Nephron progenitor cell (in vitro differentiated cells): ENCODE measurements at regions not wholly inside any gene's neighbourhood (a gene's known extent, or its start where the extent isn't known, plus 50 kb on each side); places are given as distances from the start of the nearest gene placed in this dataset.
A peak's percentile ranks its signal among the peaks of the same experiment; 100 is the strongest.

Source experiments
- DNase-seq: peaks from one replicate; pipeline ENCODE4 v3.0.0; 2021
- H3K27ac Mint-ChIP-seq: 2 replicates; pipeline ENCODE4 v1.8.0; 2021; ENCODE audit warnings: mild to moderate bottlenecking, moderate library complexity, mixed read lengths
- H3K27me3 Mint-ChIP-seq: 2 replicates; pipeline ENCODE4 v1.8.0; 2021; ENCODE audit warnings: mild to moderate bottlenecking, low read depth, mixed read lengths; ENCODE audit not compliant: poor library complexity
- H3K36me3 Mint-ChIP-seq: 2 replicates; pipeline ENCODE4 v1.8.0; 2021; ENCODE audit warnings: low read depth, mixed read lengths
- H3K4me1 Mint-ChIP-seq: 2 replicates; pipeline ENCODE4 v1.8.0; 2021; ENCODE audit warnings: mixed read lengths
- H3K4me3 Mint-ChIP-seq: 2 replicates; pipeline ENCODE4 v1.8.0; 2021; ENCODE audit warnings: mild to moderate bottlenecking, moderate library complexity, mixed read lengths
- H3K9me3 Mint-ChIP-seq: 2 replicates; pipeline ENCODE4 v1.8.0; 2021; ENCODE audit warnings: mild to moderate bottlenecking, moderate library complexity, mixed read lengths
- TF ChIP-seq, protein P1 (sequence below): fragments of 200-600 bp; sonication (generic); IDR thresholded peaks from 2 replicates; pipeline ENCODE4 v1.5.0; 2021; ENCODE audit warnings: antibody characterized with exemption

DNA sequence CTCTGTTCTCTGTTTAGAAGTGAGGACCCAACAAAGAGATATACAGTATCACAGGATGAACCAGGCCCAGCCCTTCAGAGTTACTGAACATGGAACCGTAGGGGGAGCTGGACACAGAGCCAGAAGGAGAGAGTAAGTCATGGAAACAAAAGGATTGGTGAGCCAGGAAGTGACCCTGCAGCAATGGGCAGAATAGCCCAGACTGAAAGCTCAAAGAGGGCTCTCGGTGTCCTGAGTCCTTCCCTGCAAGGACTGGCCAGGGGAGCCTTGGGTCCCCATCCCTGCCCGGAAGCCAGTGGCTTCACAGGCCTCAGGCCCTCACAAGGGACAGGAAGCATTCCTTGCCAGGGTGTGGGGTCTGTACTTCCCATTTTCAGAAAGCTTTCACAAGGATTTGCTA is 150.6 kb downstream of the SPATA19 start:
- Mint-ChIP-seq H3K27ac (no peak overlapping the region), H3K4me3 (no peak overlapping the region), H3K4me1 (no peaks in the 10 kb centered on the region), H3K9me3 (no peaks in the 10 kb centered on the region), H3K27me3 (peaks cover 3% of the 10 kb centered on the region), H3K36me3 (no peaks in the 10 kb centered on the region)
- TF ChIP-seq, protein P1, sequence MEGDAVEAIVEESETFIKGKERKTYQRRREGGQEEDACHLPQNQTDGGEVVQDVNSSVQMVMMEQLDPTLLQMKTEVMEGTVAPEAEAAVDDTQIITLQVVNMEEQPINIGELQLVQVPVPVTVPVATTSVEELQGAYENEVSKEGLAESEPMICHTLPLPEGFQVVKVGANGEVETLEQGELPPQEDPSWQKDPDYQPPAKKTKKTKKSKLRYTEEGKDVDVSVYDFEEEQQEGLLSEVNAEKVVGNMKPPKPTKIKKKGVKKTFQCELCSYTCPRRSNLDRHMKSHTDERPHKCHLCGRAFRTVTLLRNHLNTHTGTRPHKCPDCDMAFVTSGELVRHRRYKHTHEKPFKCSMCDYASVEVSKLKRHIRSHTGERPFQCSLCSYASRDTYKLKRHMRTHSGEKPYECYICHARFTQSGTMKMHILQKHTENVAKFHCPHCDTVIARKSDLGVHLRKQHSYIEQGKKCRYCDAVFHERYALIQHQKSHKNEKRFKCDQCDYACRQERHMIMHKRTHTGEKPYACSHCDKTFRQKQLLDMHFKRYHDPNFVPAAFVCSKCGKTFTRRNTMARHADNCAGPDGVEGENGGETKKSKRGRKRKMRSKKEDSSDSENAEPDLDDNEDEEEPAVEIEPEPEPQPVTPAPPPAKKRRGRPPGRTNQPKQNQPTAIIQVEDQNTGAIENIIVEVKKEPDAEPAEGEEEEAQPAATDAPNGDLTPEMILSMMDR: no peak
- no peak for DNase-seq

DNA sequence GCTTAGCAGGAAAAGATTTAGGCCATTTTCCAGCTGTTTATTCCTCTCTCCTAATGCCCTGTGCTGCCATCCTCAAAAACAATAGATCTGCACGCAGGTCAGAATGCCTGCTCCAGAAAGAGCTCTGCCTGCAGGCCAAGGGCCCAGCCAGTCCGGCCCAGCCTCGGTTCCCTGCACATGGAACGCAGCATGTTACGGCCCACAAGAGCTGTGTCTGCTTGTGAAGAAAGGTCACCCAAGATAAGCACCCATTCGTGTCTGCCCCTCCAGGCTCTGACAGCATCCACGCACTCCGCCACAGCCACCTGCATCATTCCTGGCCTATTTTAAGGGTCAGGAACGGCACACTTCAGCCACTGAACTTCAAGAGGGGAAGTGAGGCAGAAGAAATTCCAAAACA is 152.2 kb downstream of the SPATA19 start:
- H3K9me3 Mint-ChIP-seq: no peaks in the 10 kb centered on the region
- H3K4me3 Mint-ChIP-seq: no peak overlapping the region
- no peak for DNase-seq
- H3K4me1 Mint-ChIP-seq: no peaks in the 10 kb centered on the region
- H3K27ac Mint-ChIP-seq: no peak overlapping the region
- no peaks in the 10 kb centered on the region for H3K36me3 Mint-ChIP-seq
- TF ChIP-seq, protein P1: no peak
- H3K27me3 Mint-ChIP-seq: peaks cover 4% of the 10 kb centered on the region

DNA sequence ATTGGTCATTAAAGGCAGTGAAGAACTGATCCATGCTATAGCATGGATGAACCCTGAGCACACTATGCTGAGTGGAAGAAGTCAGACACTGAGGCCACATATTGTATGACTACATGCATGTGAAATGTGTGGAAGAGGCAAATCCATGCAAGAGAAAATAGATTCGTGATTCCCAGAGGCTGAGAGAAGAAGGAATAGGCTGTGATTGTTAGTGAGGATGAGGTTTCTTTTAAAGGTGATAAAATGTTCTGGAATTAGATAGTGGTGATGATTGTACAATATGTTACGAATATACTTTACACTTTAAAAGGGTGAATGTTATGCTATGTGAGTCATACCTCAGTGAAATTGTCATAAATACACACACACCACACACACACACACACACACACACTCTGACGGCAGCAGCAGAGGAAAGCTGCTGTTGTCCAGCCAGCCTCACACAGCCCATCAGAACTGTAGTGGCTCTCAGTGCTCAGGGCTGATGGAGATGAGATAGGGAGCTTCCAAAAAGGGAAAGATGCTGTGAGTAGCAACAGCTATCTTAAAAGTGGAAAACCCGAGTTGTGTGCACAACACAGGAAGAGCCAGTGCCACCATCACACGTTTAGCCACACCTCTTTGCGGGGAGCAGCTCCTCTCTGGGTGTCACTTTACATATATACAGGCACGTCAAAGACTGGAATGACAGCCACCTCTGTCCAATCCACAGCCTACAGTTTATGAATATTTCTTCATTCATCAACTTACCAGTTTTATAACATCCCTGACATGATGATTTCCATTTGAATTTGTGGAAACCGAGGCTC is 153.0 kb downstream of the SPATA19 start:
- no peak for DNase-seq
- H3K4me3 Mint-ChIP-seq: no peak overlapping the region

DNA sequence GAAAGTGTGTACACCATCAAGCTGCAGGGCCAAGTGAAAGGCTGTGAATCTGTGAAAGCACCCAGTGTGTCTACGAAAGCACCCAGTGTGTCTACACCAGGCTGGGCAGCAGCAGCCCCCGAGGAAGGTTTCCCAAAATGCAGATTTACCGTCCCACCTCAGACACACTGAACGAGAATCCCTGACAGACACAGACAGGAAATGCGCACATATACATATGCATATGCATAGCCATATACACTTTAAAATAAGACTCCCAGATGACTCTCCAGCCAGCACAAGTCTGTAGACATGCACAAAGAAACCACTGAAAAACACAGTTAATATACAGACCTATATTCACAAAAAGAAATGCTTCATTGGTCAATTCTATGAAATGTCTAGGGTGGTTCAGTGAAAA is 155.5 kb upstream of the OPCML start:
- Mint-ChIP-seq H3K4me1 (no peaks in the 10 kb centered on the region), H3K36me3 (no peaks in the 10 kb centered on the region), H3K27me3 (peaks cover 7% of the 10 kb centered on the region), H3K27ac (no peak overlapping the region), H3K4me3 (no peak overlapping the region), H3K9me3 (no peaks in the 10 kb centered on the region)
- DNase-seq: no peak
- TF ChIP-seq, protein P1: no peak

More for the DNA sequence above, 153.0 kb downstream of the SPATA19 start:
- H3K9me3 Mint-ChIP-seq: no peaks in the 10 kb centered on the region
- no peaks in the 10 kb centered on the region for H3K36me3 Mint-ChIP-seq
- TF ChIP-seq, protein P1: no peak
- H3K4me1 Mint-ChIP-seq: no peaks in the 10 kb centered on the region
- peaks cover 4% of the 10 kb centered on the region for H3K27me3 Mint-ChIP-seq
- no peak overlapping the region for H3K27ac Mint-ChIP-seq

DNA sequence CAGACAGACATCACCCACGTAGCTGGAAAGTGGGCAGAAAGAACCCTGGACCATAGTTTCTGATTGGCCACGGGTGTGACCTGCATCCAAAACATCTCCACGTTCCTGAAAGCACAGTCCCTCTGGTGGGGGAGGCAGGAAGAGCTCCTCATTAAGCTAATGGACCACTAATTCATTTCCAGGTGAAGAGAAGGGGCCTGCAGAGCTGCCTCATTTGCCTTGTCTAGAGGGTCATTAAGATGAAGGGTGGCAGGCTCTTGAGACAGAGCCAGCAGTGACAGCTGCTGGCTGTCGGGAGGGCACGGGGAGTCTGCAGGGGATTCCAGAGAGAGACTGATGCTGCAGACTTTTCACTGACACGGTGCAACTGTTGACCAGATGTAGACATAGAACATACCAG is 149.6 kb upstream of the OPCML start:
- Mint-ChIP-seq H3K27ac (no peak overlapping the region), H3K4me3 (no peak overlapping the region), H3K36me3 (no peaks in the 10 kb centered on the region), H3K4me1 (peaks cover 23% of the 10 kb centered on the region), H3K9me3 (no peaks in the 10 kb centered on the region), H3K27me3 (peaks cover 18% of the 10 kb centered on the region)
- no peak for DNase-seq
- TF ChIP-seq, protein P1: peak; percentile 26

DNA sequence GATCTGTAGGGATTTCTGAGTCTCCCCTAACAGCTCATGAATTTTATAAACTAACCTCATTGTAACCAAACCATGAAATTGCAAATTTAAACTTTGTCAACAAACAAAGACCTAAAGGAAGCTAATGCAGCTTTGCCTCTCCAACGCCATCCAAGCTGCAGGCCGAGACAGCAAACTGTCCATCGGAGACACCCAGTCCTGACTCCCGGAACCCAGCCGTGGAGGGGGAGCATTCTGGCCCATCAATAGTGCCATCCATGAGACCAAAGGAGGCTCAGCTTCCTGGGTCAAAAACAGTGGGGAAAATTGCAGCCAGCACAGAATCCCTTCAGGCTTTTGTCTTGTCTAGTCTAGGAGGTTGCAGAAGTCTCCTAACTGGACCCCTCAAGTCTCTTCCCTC is 147.6 kb upstream of the OPCML start:
- no peak for DNase-seq
- Mint-ChIP-seq H3K9me3 (no peaks in the 10 kb centered on the region), H3K36me3 (no peaks in the 10 kb centered on the region), H3K27ac (no peak overlapping the region), H3K27me3 (peaks cover 17% of the 10 kb centered on the region), H3K4me3 (no peak overlapping the region), H3K4me1 (peaks cover 23% of the 10 kb centered on the region)
- TF ChIP-seq, protein P1: no peak
